GM10248 (cell line): ENCODE measurements at regions not wholly inside any gene's neighbourhood (a gene's known extent, or its start where the extent isn't known, plus 50 kb on each side); places are given as distances from the start of the nearest gene placed in this dataset.

Source experiments
- CTCF ChIA-PET: fragments of 300-600 bp; sonication (Branson Sonifier 250); formaldehyde crosslinking; extraction: SDS; loops from one replicate; lab custom pipeline; 2021; ENCODE audit warnings: antibody characterized with exemption; lab: Yijun Ruan, JAX
- POLR2A ChIA-PET: fragments of 350-650 bp; sonication (Branson Sonifier 250); formaldehyde crosslinking; extraction: SDS; loops from one replicate; lab custom pipeline; 2020; ENCODE audit warnings: antibody characterized with exemption; lab: Yijun Ruan, JAX
- DNase-seq: peaks from one replicate; pipeline ENCODE4 v3.0.0; 2012; ENCODE audit errors: extremely low spot score
- CTCF ChIP-seq: IDR thresholded peaks from 2 replicates; pipeline ENCODE4 v1.5.1; 2012; ENCODE audit warnings: mild to moderate bottlenecking, low read depth; ENCODE audit errors: extremely low read depth, missing control alignments, control extremely low read depth

- ChIA-PET CTCF (no interaction called here), POLR2A (no interaction called here)
- no peak for DNase-seq
- TF ChIP-seq CTCF = no peak
Measured at GRCh38 chr6:106035655-106036054, 50.5 kb upstream of the PRDM1 start.

GRCh38 chr6:106033806-106034205 lies 52.3 kb upstream of the PRDM1 start:
- POLR2A ChIA-PET = no interaction called here
- no peak for TF ChIP-seq CTCF
- no peak for DNase-seq
- CTCF ChIA-PET = interaction anchor here (0.8 kb wide), 1 partner anchor 59 kb away, joined by 3 read pairs; no protein-coding TSS in a partner anchor

- no peak for TF ChIP-seq CTCF
- CTCF ChIA-PET = interaction anchor here (1.5 kb wide), 1 partner anchor 9 kb away, joined by 7 read pairs; no protein-coding TSS in a partner anchor
- POLR2A ChIA-PET = no interaction called here
- DNase-seq = no peak
Measured at GRCh38 chr6:106027758-106028157, 58.4 kb upstream of the PRDM1 start.

GRCh38 chr6:106026748-106027715 lies 59.1 kb upstream of the PRDM1 start:
- TF ChIP-seq CTCF = no peak
- DNase-seq = no peak
- ChIA-PET POLR2A (no interaction called here), CTCF (interaction anchor here (1.5 kb wide), 2 partner anchors 9 to 14 kb away, joined by 3 to 7 read pairs; no protein-coding TSS in a partner anchor)

GRCh38 chr6:106025655-106026054 lies 60.5 kb upstream of the PRDM1 start:
- DNase-seq = no peak
- TF ChIP-seq CTCF = no peak
- CTCF ChIA-PET = interaction anchor here (1.7 kb wide), 1 partner anchor 198 kb away, joined by 3 read pairs; no protein-coding TSS in a partner anchor
- POLR2A ChIA-PET = no interaction called here

GRCh38 chr6:106022801-106023200 lies 63.3 kb upstream of the PRDM1 start:
- CTCF ChIA-PET = no interaction called here
- TF ChIP-seq CTCF = no peak
- no peak for DNase-seq
- POLR2A ChIA-PET = no interaction called here
